ENCODE measurements at regions not wholly inside any gene's neighbourhood (a gene's known extent, or its start where the extent isn't known, plus 50 kb on each side); places are given as distances from the start of the nearest gene placed in this dataset.

- Histone ChIP-seq H3K36me3 (ENCODE audit: control insufficient read depth, insufficient read depth, low read length) (no peaks in the 10 kb centered on the region), H3K4me3 (ENCODE audit: low read depth, low read length) (no peak overlapping the region), H3K27me3 (ENCODE audit: control insufficient read depth, insufficient read depth, low read length) (no peaks in the 10 kb centered on the region)
- TF ChIP-seq CTCF (IDR thresholded peaks at IDR 0.05; ENCODE audit: insufficient read depth, low read length, severe bottlenecking): no peak
- FAIRE-seq (peak; percentile 79), DNase-seq (ENCODE audit: low read depth) (no peak)
These were observed 635.4 kb upstream of the ARGLU1 start for GRCh38 chr13:107203146-107203847.

GRCh38 chr13:107202371-107203023, 634.6 kb upstream of the ARGLU1 start:
- Histone ChIP-seq H3K36me3 (ENCODE audit: control insufficient read depth, insufficient read depth, low read length) (no peaks in the 10 kb centered on the region), H3K4me3 (ENCODE audit: low read depth, low read length) (no peak overlapping the region), H3K27me3 (ENCODE audit: control insufficient read depth, insufficient read depth, low read length) (no peaks in the 10 kb centered on the region)
- DNase-seq (ENCODE audit: low read depth) (peak; percentile 60), FAIRE-seq (peak; percentile 73)
- no peak for TF ChIP-seq CTCF (IDR thresholded peaks at IDR 0.05; ENCODE audit: insufficient read depth, low read length, severe bottlenecking)

- FAIRE-seq (no peak), DNase-seq (ENCODE audit: low read depth) (no peak)
- no peak for TF ChIP-seq CTCF (IDR thresholded peaks at IDR 0.05; ENCODE audit: insufficient read depth, low read length, severe bottlenecking)
- no peak overlapping the region for H3K4me3 ChIP-seq (ENCODE audit: low read depth, low read length)
- H3K36me3 ChIP-seq (ENCODE audit: control insufficient read depth, insufficient read depth, low read length): no peaks in the 10 kb centered on the region
- no peaks in the 10 kb centered on the region for H3K27me3 ChIP-seq (ENCODE audit: control insufficient read depth, insufficient read depth, low read length)
These were observed 632.6 kb upstream of the ARGLU1 start for GRCh38 chr13:107200491-107200890.

- no peak for FAIRE-seq
- Histone ChIP-seq H3K36me3 (ENCODE audit: control insufficient read depth, insufficient read depth, low read length) (no peaks in the 10 kb centered on the region), H3K4me3 (ENCODE audit: low read depth, low read length) (no peak overlapping the region), H3K27me3 (ENCODE audit: control insufficient read depth, insufficient read depth, low read length) (no peaks in the 10 kb centered on the region)
- TF ChIP-seq CTCF (IDR thresholded peaks at IDR 0.05; ENCODE audit: insufficient read depth, low read length, severe bottlenecking): no peak
- DNase-seq (ENCODE audit: low read depth): no peak
These were observed 624.4 kb upstream of the ARGLU1 start for GRCh38 chr13:107192289-107192688.

GRCh38 chr13:107190065-107190464, 622.1 kb upstream of the ARGLU1 start:
- TF ChIP-seq CTCF (IDR thresholded peaks at IDR 0.05; ENCODE audit: insufficient read depth, low read length, severe bottlenecking): no peak
- no peak for FAIRE-seq

More at GRCh38 chr13:107190065-107190464, 622.1 kb upstream of the ARGLU1 start:
- no peaks in the 10 kb centered on the region for H3K27me3 ChIP-seq (ENCODE audit: control insufficient read depth, insufficient read depth, low read length)
- H3K4me3 ChIP-seq (ENCODE audit: low read depth, low read length): no peak overlapping the region
- no peaks in the 10 kb centered on the region for H3K36me3 ChIP-seq (ENCODE audit: control insufficient read depth, insufficient read depth, low read length)
- DNase-seq (ENCODE audit: low read depth): no peak

Measured in bronchial epithelial cell (primary cell).